ENCODE measurements at regions not wholly inside any gene's neighbourhood (a gene's known extent, or its start where the extent isn't known, plus 50 kb on each side); places are given as distances from the start of the nearest gene placed in this dataset.

GRCh38 chr20:43859994-43860393 is 54.7 kb upstream of the TOX2 start:
- H3K9ac ChIP-seq (ENCODE audit: low read depth, low read length): no peak overlapping the region
- H4K91ac ChIP-seq (ENCODE audit: insufficient read depth, low read depth, low read length): no peak overlapping the region
- no peak overlapping the region for H2BK20ac ChIP-seq (ENCODE audit: low read depth, low read length)
- DNase-seq (no peak), ATAC-seq (ENCODE audit: low read depth) (no peak)
- in situ Hi-C loops (cut with MboI; ENCODE audit: low sequenced_read_pairs) (no loop called here), intact Hi-C loops (cut with micrococcal nuclease) (no loop called here), dilution Hi-C loops (cut with HindIII; ENCODE audit: low sequenced_read_pairs, unreplicated experiment) (no loop called here)
- no peak overlapping the region for H3K18ac ChIP-seq (ENCODE audit: low read depth, low read length)
- no peaks in the 10 kb centered on the region for H3K4me1 ChIP-seq (ENCODE audit: control insufficient read depth, insufficient read depth, low read length)
- H3K4me2 ChIP-seq (ENCODE audit: low read depth, low read length): no peak overlapping the region
- H2AK5ac ChIP-seq (ENCODE audit: low read depth, low read length): no peak overlapping the region
- no peak overlapping the region for H3K56ac ChIP-seq (ENCODE audit: extremely low read depth, insufficient read depth, low read length)
- no peaks in the 10 kb centered on the region for H3K9me1 ChIP-seq (ENCODE audit: insufficient read depth, low read length)
- no TSS peak for BruUV-seq (replicated peaks)
- ChIA-PET POLR2A (ENCODE audit: unreplicated experiment) (interaction anchor here (0.6 kb wide), 1 partner anchor 301 kb away, joined by 9 read pairs; no protein-coding TSS in a partner anchor), CTCF (no interaction called here)
- no peak overlapping the region for H3K23ac ChIP-seq (ENCODE audit: low read depth, low read length)
- no peaks in the 10 kb centered on the region for H3K36me3 ChIP-seq (ENCODE audit: control insufficient read depth, insufficient read depth, low read length)
- H2BK120ac ChIP-seq (ENCODE audit: low read depth, low read length): no peak overlapping the region
- no peaks in the 10 kb centered on the region for H3K79me1 ChIP-seq (ENCODE audit: low read depth in 1 of 2, low read length in 2 of 2)
- H2BK15ac ChIP-seq (ENCODE audit: low read depth, low read length): no peak overlapping the region
- no peak overlapping the region for H4K8ac ChIP-seq (ENCODE audit: low read depth in 2 of 2, low read length in 2 of 2)
- H3K14ac ChIP-seq (replicated peaks; ENCODE audit: low read depth, low read length): no peak overlapping the region
- H3K4ac ChIP-seq (ENCODE audit: low read depth, low read length): no peak overlapping the region
- H3K9me3 ChIP-seq (ENCODE audit: control insufficient read depth, insufficient read depth, low read length): no peaks in the 10 kb centered on the region; the same call in 1 of the 2 replicates
- WGBS, 2 experiments (ENCODE audit: extremely low coverage in 2 of 2, insufficient read length in 1 of 2): no CpG with 5 or more reads among the region's 1 CpG
- H2AFZ ChIP-seq (replicated peaks; ENCODE audit: low read length, poor library complexity): no peak overlapping the region
- H3K27ac ChIP-seq (ENCODE audit: insufficient read depth, low read length): no peak overlapping the region
- no peak overlapping the region for H3K4me3 ChIP-seq (ENCODE audit: insufficient read depth, low read depth, low read length)
- H4K20me1 ChIP-seq (ENCODE audit: insufficient read depth, low read length): no peaks in the 10 kb centered on the region
- H3K27me3 ChIP-seq (ENCODE audit: control insufficient read depth, insufficient read depth, low read length): no peaks in the 10 kb centered on the region
- H2BK5ac ChIP-seq (ENCODE audit: low read depth, low read length, poor library complexity, severe bottlenecking): no peak overlapping the region
- no peak overlapping the region for H2AK9ac ChIP-seq (replicated peaks; ENCODE audit: low read depth, low read length, poor library complexity)
- no peak overlapping the region for H4K5ac ChIP-seq (ENCODE audit: low read depth, low read length)
- TF ChIP-seq MAFK (IDR thresholded peaks at IDR 0.05; ENCODE audit: low read depth, low read length): no peak
- no peak for TF ChIP-seq CTCF (conservative IDR thresholded peaks at IDR 0.05; ENCODE audit: low read depth, low read length)
- TF ChIP-seq RFX5 (IDR thresholded peaks at IDR 0.05; ENCODE audit: low read depth, low read length): no peak
- no peak for TF ChIP-seq CEBPB (IDR thresholded peaks at IDR 0.05; ENCODE audit: low read depth, low read length)
- no peak for TF ChIP-seq SMC3 (IDR thresholded peaks at IDR 0.05; ENCODE audit: low read depth, low read length)
- no peak for TF ChIP-seq USF2 (IDR thresholded peaks at IDR 0.05; ENCODE audit: low read depth, low read length)
- no peak for TF ChIP-seq RAD21 (IDR thresholded peaks at IDR 0.05; ENCODE audit: low read length)
- TF ChIP-seq BHLHE40 (IDR thresholded peaks at IDR 0.05; ENCODE audit: low read depth, low read length): no peak
- no peak for TF ChIP-seq FOS (IDR thresholded peaks at IDR 0.05; ENCODE audit: low read depth, low read length)
- no peak for TF ChIP-seq CHD1 (IDR thresholded peaks at IDR 0.05; ENCODE audit: low read depth, low read length)
- TF ChIP-seq MXI1 (IDR thresholded peaks at IDR 0.05; ENCODE audit: borderline replicate concordance, low read depth, low read length): no peak
- no peak for TF ChIP-seq RCOR1 (IDR thresholded peaks at IDR 0.05; ENCODE audit: insufficient replicate concordance, low read length)
- TF ChIP-seq NFE2L2 (IDR thresholded peaks at IDR 0.05; ENCODE audit: low read depth, low read length): no peak
